RPMI7951 (cell line): ENCODE measurements at regions not wholly inside any gene's neighbourhood (a gene's known extent, or its start where the extent isn't known, plus 50 kb on each side); places are given as distances from the start of the nearest gene placed in this dataset.

Experiments used
- DNase-seq: peaks from one replicate; pipeline ENCODE4 v3.0.0-alpha.2; 2012; ENCODE audit warnings: low read depth

DNA sequence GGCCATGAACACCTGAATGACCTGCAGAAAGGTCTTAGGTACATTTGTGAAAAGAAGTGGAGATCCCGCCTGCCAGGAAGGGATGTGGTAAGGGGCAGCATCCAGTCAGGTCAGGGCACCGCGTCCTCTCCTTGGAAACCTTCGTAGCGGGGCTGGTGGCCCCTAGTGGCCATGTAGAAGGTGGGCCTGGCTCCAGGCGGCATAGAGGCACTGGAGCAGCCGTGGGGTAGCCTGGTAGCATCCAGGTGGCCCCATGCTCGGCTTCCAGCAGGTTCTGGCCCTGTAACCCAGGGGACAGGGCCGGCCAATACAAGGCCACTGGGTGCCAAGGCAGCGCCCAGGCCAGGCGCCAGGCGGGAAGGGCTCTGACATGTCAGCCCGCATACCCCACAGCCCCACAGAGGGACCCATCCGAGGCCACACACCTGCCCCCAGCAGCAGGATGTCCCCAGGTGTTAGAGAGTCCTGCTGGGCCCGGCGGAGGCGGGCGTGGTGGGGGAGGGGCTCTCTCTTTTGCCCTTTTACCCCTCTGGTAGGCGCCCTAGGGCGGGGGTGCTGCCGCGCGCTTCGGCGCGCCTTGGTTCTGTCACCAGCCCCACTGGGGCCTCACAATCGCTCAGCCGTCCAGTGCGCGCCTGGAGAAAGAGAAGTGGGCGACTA, 58.3 kb upstream of the SPATA31E1 start:
- DNase-seq: no peak

DNA sequence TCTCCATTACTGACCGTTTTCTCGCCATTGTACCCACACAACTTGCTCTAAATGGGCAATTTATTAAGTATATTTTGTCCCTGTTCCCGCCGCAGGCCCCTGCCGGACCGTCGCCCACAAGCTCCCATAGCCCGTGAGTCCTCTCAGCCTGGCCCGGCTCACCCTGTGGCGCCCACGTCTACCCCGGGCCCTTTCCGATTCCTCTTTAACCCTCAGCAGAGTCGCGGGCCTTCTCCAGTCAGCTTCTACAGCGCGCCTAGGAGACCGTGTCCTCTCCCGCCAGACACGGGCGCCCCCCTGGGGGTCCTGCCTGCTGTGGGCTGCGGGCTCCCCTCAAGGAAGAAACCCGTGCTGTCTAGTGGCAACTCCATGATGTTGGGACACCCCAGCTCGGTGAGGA, 57.8 kb upstream of the SPATA31E1 start:
- no peak for DNase-seq

DNA sequence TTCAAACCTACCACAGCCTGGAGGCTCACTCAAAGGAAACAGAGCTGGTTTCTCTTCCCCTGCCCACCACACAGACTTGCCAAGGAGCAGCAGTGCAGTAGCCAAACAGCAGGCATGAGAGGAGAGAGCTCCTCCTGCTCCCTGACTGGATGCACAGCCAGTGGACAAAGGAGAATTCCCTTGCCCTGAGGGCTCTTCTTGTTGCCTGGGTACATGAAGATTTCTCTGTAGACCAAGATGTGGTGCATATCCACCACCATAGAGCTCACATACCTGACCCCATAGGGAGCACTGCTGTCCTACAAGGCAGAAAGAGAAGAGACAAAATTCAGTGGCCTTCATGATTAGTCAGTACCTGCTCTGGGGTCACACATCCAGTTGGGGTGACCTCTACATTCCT, 56.3 kb upstream of the SPATA31E1 start:
- DNase-seq: no peak

DNA sequence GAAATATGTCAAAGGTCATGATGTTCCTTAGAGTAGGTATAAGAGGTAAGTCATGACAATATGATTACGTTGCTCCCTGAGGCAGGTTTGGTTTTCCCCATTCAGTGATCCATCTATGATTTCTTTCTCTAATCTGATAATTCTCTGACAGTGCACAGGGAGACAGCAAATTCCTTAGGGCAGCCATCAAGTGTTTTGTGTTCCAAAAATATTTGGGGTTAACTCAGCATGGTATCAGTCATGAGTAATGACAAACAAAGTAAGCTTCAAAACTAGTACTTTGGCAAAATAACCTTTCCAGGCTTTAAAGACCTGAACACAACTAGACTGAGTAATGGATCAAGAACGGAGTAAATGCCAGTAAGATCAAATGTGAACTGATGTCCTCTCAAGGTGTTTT, 55.3 kb upstream of the SPATA31E1 start:
- no peak for DNase-seq

DNA sequence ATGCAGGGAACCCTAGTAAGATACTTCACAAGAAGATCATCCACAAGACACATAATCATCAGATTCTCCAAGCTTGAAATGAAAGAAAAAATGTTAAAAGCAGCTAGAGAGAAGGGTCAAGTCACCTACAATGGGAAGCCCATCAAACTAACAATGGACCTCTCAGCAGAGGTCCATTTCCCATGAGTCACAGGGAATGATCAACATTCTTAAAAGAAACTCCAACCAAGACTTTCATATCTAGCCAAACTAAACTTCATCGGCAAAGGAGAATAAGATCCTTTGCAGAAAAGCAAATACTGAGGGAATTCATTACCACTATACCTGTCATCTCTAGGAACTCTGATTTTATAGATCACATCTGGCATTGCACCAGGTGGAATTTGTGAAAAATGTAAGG, 52.9 kb upstream of the SPATA31E1 start:
- DNase-seq: no peak

DNA sequence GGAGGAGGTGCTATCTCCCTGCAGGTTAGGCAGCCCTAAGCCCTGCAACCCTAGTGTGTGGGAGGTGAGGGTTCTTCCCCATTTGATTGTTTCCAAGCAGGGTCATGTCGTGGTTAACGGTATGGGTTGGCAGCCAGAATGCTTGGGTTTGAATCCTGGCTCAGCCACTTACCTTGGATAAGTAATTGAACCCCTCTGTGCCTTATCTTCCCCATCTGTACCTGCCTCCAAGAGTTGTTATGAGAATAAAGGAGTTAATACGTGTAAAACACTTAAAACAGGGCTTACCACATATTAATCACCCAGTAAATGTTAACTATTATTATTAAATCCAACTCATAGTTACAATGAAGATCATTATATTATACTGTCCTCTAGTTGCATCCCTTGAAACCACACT, 52.2 kb upstream of the SPATA31E1 start:
- no peak for DNase-seq

DNA sequence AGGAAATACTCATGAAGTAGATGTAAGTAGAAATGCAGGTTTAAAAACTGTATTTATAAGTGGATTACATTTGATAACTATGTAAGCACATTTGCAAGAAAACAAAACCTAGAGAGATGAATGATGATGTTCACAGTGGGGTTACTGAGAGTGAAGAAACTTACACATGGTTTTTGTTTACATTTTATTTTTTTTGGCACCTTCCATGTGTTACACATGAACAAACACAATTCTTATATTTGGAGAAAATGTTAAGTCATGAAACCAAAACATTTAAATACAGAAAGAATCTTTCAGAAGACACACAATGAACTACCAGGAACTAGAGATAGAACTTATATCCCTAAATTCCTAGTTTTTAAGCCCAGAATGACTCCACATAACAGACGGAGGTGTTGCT, 51.5 kb upstream of the SPATA31E1 start:
- no peak for DNase-seq
